HepG2 (cell line): ENCODE measurements at regions not wholly inside any gene's neighbourhood (a gene's known extent, or its start where the extent isn't known, plus 50 kb on each side); places are given as distances from the start of the nearest gene placed in this dataset.

Source experiments
- ATAC-seq: fragments of 200-7000 bp; cut with Tn5 transposase; 3 replicates; pipeline ENCODE4 v1.9.1; 2020; ENCODE audit warnings: mild to moderate bottlenecking, moderate library complexity
- BruUV-seq: library from RNA; stranded (reverse); fragments of 400-500 nt; replicated peaks from 2 replicates; lab custom pipeline; 2021; lab: Mats Ljungman, UMichigan
- CTCF ChIA-PET: fragments of 300-600 bp; formaldehyde crosslinking; extraction: SDS; loops from one replicate; lab custom pipeline; 2021; ENCODE audit warnings: low total read pairs, inconsistent platforms, low intra/inter-chr PET ratio; lab: Yijun Ruan, JAX
- POLR2A ChIA-PET: fragments of 350-600 bp; sonication (Branson Sonifier 250); formaldehyde crosslinking; loops from one replicate; lab custom pipeline; 2020; ENCODE audit warnings: antibody characterized with exemption, inconsistent platforms; lab: Yijun Ruan, JAX
- DNase-seq: peaks from one replicate; pipeline ENCODE4 v3.0.0-alpha.2; 2015; ENCODE audit warnings: low spot score
- FAIRE-seq: peaks from 3 replicates; lab custom pipeline; 2011; peaks lifted over from hg19 to GRCh38; lab: Jason Lieb, UNC
- H2AFZ ChIP-seq: one replicate; pipeline ENCODE4 v1.6.1; 2011; ENCODE audit warnings: low read length, inconsistent platforms
- H3K27ac ChIP-seq: fragments of 300-600 bp; 3 replicates; pipeline ENCODE4 v1.8.0; 2011; ENCODE audit warnings: mixed run types, mild to moderate bottlenecking, mixed read lengths, low read length, inconsistent platforms; ENCODE audit not compliant: insufficient read depth; ENCODE audit errors: extremely low read length
- H3K27me3 ChIP-seq, 2 experiments: fragments of 200-600 bp in 1 of 2; 2 replicates in 1 of 2; 3 replicates in 1 of 2; pipeline versions ENCODE4 v1.6.0 to v1.8.0; 2011; ENCODE audit warnings: low read length in 2 of 2, mild to moderate bottlenecking in 2 of 2, moderate library complexity in 2 of 2, inconsistent platforms in 1 of 2; ENCODE audit not compliant: insufficient read depth in 2 of 2, control insufficient read depth in 1 of 2
- H3K36me3 ChIP-seq, 2 experiments: fragments of 200-600 bp in 1 of 2; replicated peaks in 1 of 2; 2 replicates in 1 of 2; 3 replicates in 1 of 2; pipeline versions ENCODE4 v1.5.1 to v1.8.0; 2011; ENCODE audit warnings: low read length in 2 of 2, inconsistent platforms in 1 of 2; ENCODE audit not compliant: insufficient read depth in 2 of 2, control insufficient read depth in 1 of 2
- H3K4me1 ChIP-seq: 2 replicates; pipeline ENCODE4 v1.5.1; 2012; ENCODE audit warnings: low read length, inconsistent platforms; ENCODE audit not compliant: insufficient read depth
- H3K4me2 ChIP-seq: 2 replicates; pipeline ENCODE4 v1.6.0; 2011; ENCODE audit warnings: low read depth, low read length, inconsistent platforms
- H3K4me3 ChIP-seq, 3 experiments: fragments of 200-600 bp in 1 of 3; sonication (generic), shearing (Covaris generic) in 1 of 3; replicated peaks in 1 of 3; 2 replicates each; pipeline ENCODE4 v1.5.1; 2011 to 2016; ENCODE audit warnings: low read length in 3 of 3, inconsistent platforms in 2 of 3, low read depth in 2 of 3, mild to moderate bottlenecking in 2 of 3, control low read depth in 1 of 3, mixed read lengths in 1 of 3; ENCODE audit not compliant: insufficient read depth in 1 of 3
- H3K79me2 ChIP-seq: one replicate; pipeline ENCODE4 v1.6.1; 2011; ENCODE audit warnings: low read length, inconsistent platforms; ENCODE audit not compliant: insufficient read depth
- H3K9ac ChIP-seq: 2 replicates; pipeline ENCODE4 v1.6.0; 2011; ENCODE audit warnings: mild to moderate bottlenecking, low read depth, low read length, inconsistent platforms; ENCODE audit not compliant: insufficient read depth
- H3K9me3 ChIP-seq: 2 replicates; pipeline ENCODE4 v1.5.1; 2012; ENCODE audit warnings: mild to moderate bottlenecking, low read length
- H4K20me1 ChIP-seq: 2 replicates; pipeline ENCODE4 v1.6.0; 2011; ENCODE audit warnings: inconsistent platforms, mild to moderate bottlenecking, low read length, moderate library complexity; ENCODE audit not compliant: insufficient read depth
- ATF1 ChIP-seq: IDR thresholded peaks from 2 replicates; pipeline ENCODE4 v1.6.1; 2016; ENCODE audit warnings: mild to moderate bottlenecking, control low read depth
- GATA4 ChIP-seq: sonication (generic); IDR thresholded peaks from 2 replicates; pipeline ENCODE4 v1.6.1; 2016; ENCODE audit warnings: antibody characterized with exemption, low read depth, borderline replicate concordance
- GFI1 ChIP-seq: sonication (generic); formaldehyde crosslinking; IDR thresholded peaks from 2 replicates; pipeline ENCODE4 v1.5.0; 2020; ENCODE audit warnings: missing genetic modification reagents, mild to moderate bottlenecking, borderline replicate concordance
- HOXD1 ChIP-seq: sonication (generic); formaldehyde crosslinking; IDR thresholded peaks from 2 replicates; pipeline ENCODE4 v1.5.0; 2020; ENCODE audit warnings: missing genetic modification reagents
- MEIS2 ChIP-seq: sonication (generic); formaldehyde crosslinking; IDR thresholded peaks from 2 replicates; pipeline ENCODE4 v1.9.0; 2021; ENCODE audit warnings: mild to moderate bottlenecking, missing genetic modification reagents
- NPAS2 ChIP-seq: sonication (generic); formaldehyde crosslinking; IDR thresholded peaks from 2 replicates; pipeline ENCODE4 v1.8.0; 2022; ENCODE audit warnings: mild to moderate bottlenecking, missing genetic modification reagents, borderline replicate concordance
- PAWR ChIP-seq: sonication (generic); formaldehyde crosslinking; IDR thresholded peaks from 2 replicates; pipeline ENCODE4 v1.4.0; 2020; ENCODE audit warnings: missing genetic modification reagents, mild to moderate bottlenecking, borderline replicate concordance
- SP2 ChIP-seq: sonication (generic); formaldehyde crosslinking; IDR thresholded peaks from 2 replicates; pipeline ENCODE4 v1.5.1; 2020; ENCODE audit warnings: mild to moderate bottlenecking, missing genetic modification reagents
- ZBED4 ChIP-seq: sonication (generic); formaldehyde crosslinking; IDR thresholded peaks from 2 replicates; pipeline ENCODE4 v1.4.0; 2020; ENCODE audit warnings: missing genetic modification reagents, borderline replicate concordance
- ZFAT ChIP-seq: sonication (generic); formaldehyde crosslinking; conservative IDR thresholded peaks from 2 replicates; pipeline ENCODE4 v1.8.1; 2023; ENCODE audit warnings: missing genetic modification reagents, inconsistent platforms
- ZNF24 ChIP-seq: fragments of 450-650 bp; IDR thresholded peaks from 2 replicates; pipeline ENCODE4 v1.6.1; 2017; ENCODE audit warnings: antibody characterized with exemption, mild to moderate bottlenecking
- ZNF383 ChIP-seq: sonication (generic); formaldehyde crosslinking; IDR thresholded peaks from 2 replicates; pipeline ENCODE4 v1.4.0; 2020; ENCODE audit warnings: missing genetic modification reagents, mild to moderate bottlenecking, borderline replicate concordance
- ZNF503 ChIP-seq: sonication (generic); formaldehyde crosslinking; IDR thresholded peaks from 2 replicates; pipeline ENCODE4 v1.4.0; 2020; ENCODE audit warnings: missing genetic modification reagents
- ZNF768 ChIP-seq: sonication (generic); formaldehyde crosslinking; IDR thresholded peaks from 2 replicates; pipeline ENCODE4 v1.4.0; 2020; ENCODE audit warnings: missing genetic modification reagents
- whole genome bisulfite sequencing: methylation state at CpG from one replicate; pipeline ENCODE4 v1.1.6; 2017; ENCODE audit warnings: low lambda C conversion rate; 5-methylcytosine and 5-hydroxymethylcytosine counted together
- in situ Hi-C: cut with HindIII; loops from 2 replicates; pipeline ENCODE4 v1.10.0; 2017; ENCODE audit warnings: low pct_unique_long_range_greater_than_20kb; ENCODE audit not compliant: extremely low pct_ligation_motif_present
- intact Hi-C: fragments of 100-400 bp; cut with micrococcal nuclease; formaldehyde crosslinking; loops from one replicate; pipeline ENCODE4 v1.10.0; 2022; ENCODE audit not compliant: unreplicated experiment

- TF ChIP-seq GFI1 (CRISPR knock-in tag) (no peak), GATA4 (no peak), PAWR (no peak), ZNF768 (CRISPR knock-in tag) (no peak), ZNF24 (no peak), HOXD1 (CRISPR knock-in tag) (no peak)
Measured at GRCh38 chr10:43905512-43906236, 257.0 kb upstream of the ZNF32 start (continued).

GRCh38 chr10:43904844-43905243, 256.2 kb upstream of the ZNF32 start:
- H3K27me3 ChIP-seq, result no peaks in the 10 kb centered on the region
- no TSS peak for BruUV-seq
- H3K36me3 ChIP-seq, result no peaks in the 10 kb centered on the region
- in situ Hi-C loops (no loop called here), intact Hi-C loops (no loop called here)
- no peaks in the 10 kb centered on the region for H3K79me2 ChIP-seq
- 73% methylated on average over 9 of the region's 9 CpGs for WGBS
- no peak overlapping the region for H2AFZ ChIP-seq
- H3K4me1 ChIP-seq, result peaks cover 25% of the 10 kb centered on the region
- no peak for FAIRE-seq
- H3K9me3 ChIP-seq, result no peaks in the 10 kb centered on the region
- no peak for TF ChIP-seq MEIS2
- TF ChIP-seq SP2 (CRISPR knock-in tag), result no peak
- no peak for TF ChIP-seq ZFAT (CRISPR knock-in tag)
- TF ChIP-seq NPAS2 (CRISPR knock-in tag), result no peak
- no peak for TF ChIP-seq ZBED4 (CRISPR knock-in tag)
- no peak for TF ChIP-seq ATF1 (CRISPR knock-in tag)
- TF ChIP-seq ZNF503 (CRISPR knock-in tag), result no peak
- no peak for TF ChIP-seq ZNF383 (CRISPR knock-in tag)
- ChIA-PET CTCF (no interaction called here), POLR2A (no interaction called here)
- no peak overlapping the region for H3K9ac ChIP-seq
- no peak overlapping the region for H3K4me2 ChIP-seq
- no peak for DNase-seq
- no peak for ATAC-seq
- H3K4me3 ChIP-seq, result no peak overlapping the region
- H3K27ac ChIP-seq, result no peak overlapping the region
- H4K20me1 ChIP-seq, result no peaks in the 10 kb centered on the region
